Gastrocnemius medialis (tissue), 4 donors: ENCODE measurements at regions not wholly inside any gene's neighbourhood (a gene's known extent, or its start where the extent isn't known, plus 50 kb on each side); places are given as distances from the start of the nearest gene placed in this dataset.

Source experiments
- ATAC-seq, 2 donors: fragments of 150-250 bp; one replicate each; pipeline ENCODE4 v1.9.1; 2016
- DNase-seq, 2 donors: peaks; one replicate each; pipeline ENCODE4 v3.0.0-alpha.2; 2019
- H3K27ac ChIP-seq, 4 donors: fragments of 200-600 bp; sonication (generic); 1 replicate in 1 of 4; 2 replicates in 3 of 4; pipeline ENCODE4 v1.5.1; 2016 to 2018; ENCODE audit warnings: mild to moderate bottlenecking in 2 of 4, moderate library complexity in 1 of 4
- H3K27me3 ChIP-seq, 3 donors: fragments of 200-600 bp; sonication (generic) in 2 of 3; 1 replicate in 1 of 3; 2 replicates in 2 of 3; pipeline versions ENCODE4 v1.5.1 to v1.6.0; 2016 to 2019; ENCODE audit warnings: mild to moderate bottlenecking in 1 of 3, moderate library complexity in 1 of 3
- H3K36me3 ChIP-seq, 2 donors: fragments of 200-600 bp; sonication (generic) in 1 of 2; one replicate each; pipeline ENCODE4 v1.5.1; 2017 to 2018
- H3K4me1 ChIP-seq, 2 donors: fragments of 200-600 bp; sonication (generic) in 1 of 2; one replicate each; pipeline ENCODE4 v1.5.1; 2016 to 2017; ENCODE audit warnings: mild to moderate bottlenecking in 2 of 2
- H3K4me3 ChIP-seq, 4 donors: fragments of 200-600 bp; sonication (generic) in 3 of 4; 1 replicate in 1 of 4; 2 replicates in 3 of 4; pipeline ENCODE4 v1.5.1; 2016 to 2019; ENCODE audit warnings: mild to moderate bottlenecking in 2 of 4
- H3K9me3 ChIP-seq, 3 donors: fragments of 200-600 bp; sonication (generic) in 2 of 3; 1 replicate in 1 of 3; 2 replicates in 2 of 3; pipeline ENCODE4 v1.5.1; 2016 to 2019
- CTCF ChIP-seq, 5 experiments: fragments of 450-650 bp in 3 of 5; fragments of 200-600 bp in 2 of 5; sonication (generic) in 2 of 5; IDR thresholded peaks in 4 of 5; conservative IDR thresholded peaks in 1 of 5; 1 replicate in 4 of 5; 2 replicates in 1 of 5; pipeline ENCODE4 v1.5.1; 2016 to 2019; ENCODE audit warnings: antibody characterized with exemption in 5 of 5, mild to moderate bottlenecking in 3 of 5, moderate library complexity in 3 of 5
- POLR2A ChIP-seq, 2 donors: fragments of 450-650 bp; IDR thresholded peaks; one replicate each; pipeline ENCODE4 v1.6.1; 2017; ENCODE audit warnings: antibody characterized with exemption in 2 of 2, mild to moderate bottlenecking in 2 of 2, moderate library complexity in 2 of 2
- in situ Hi-C, 4 donors: fragments of 200-750 bp; cut with MboI; loops; one replicate each; pipeline versions ENCODE4 v1.15.0 to v1.8.0; 2017; ENCODE audit warnings: low sequenced_read_pairs in 4 of 4
- intact Hi-C: fragments of 100-400 bp; cut with DNase I; formaldehyde crosslinking; loops from one replicate; pipeline ENCODE4 v1.15.1; 2023; ENCODE audit warnings: low total_unique reads

GRCh38 chr1:115199416-115200132 lies 110.3 kb upstream of the TSPAN2 start:
- intact Hi-C loops (no loop called here), in situ Hi-C loops (loop anchor here in 2 of 4 donors (25.0 kb wide), 1 partner anchor 563 kb away; the partner anchor contains the start of gene CASQ2 (in 2 of the 2))
- no peaks in the 10 kb centered on the region for H3K27me3 ChIP-seq
- ATAC-seq (no peak), DNase-seq (no peak)
- TF ChIP-seq CTCF (IDR thresholded peaks at IDR 0.05 in 4 of 5, conservative IDR thresholded peaks at IDR 0.05 in 1 of 5): no peak
- no peak for TF ChIP-seq POLR2A (IDR thresholded peaks at IDR 0.05)
- no peak overlapping the region for H3K4me3 ChIP-seq
- H3K4me1 ChIP-seq: peaks cover 4 to 55% of the 10 kb centered on the region in 2 donors
- no peak overlapping the region for H3K27ac ChIP-seq
- H3K9me3 ChIP-seq: no peaks in the 10 kb centered on the region
- H3K36me3 ChIP-seq: no peaks in the 10 kb centered on the region

- in situ Hi-C loops: loop anchor here in 2 of 4 donors (25.0 kb wide), 1 partner anchor 563 kb away; the partner anchor contains the start of gene CASQ2 (in 2 of the 2)
- peak in 1 of 2 donors; percentile 87 for ATAC-seq
Measured at GRCh38 chr1:115198938-115199337, 109.6 kb upstream of the TSPAN2 start.

GRCh38 chr1:115196296-115196695 lies 107.0 kb upstream of the TSPAN2 start:
- intact Hi-C loops: no loop called here
- in situ Hi-C loops: loop anchor here in 2 of 4 donors (25.0 kb wide), 1 partner anchor 566 kb away; the partner anchor contains the start of gene CASQ2 (in 2 of the 2)
- Histone ChIP-seq H3K4me1 (peaks cover 4 to 59% of the 10 kb centered on the region in 2 donors), H3K9me3 (no peaks in the 10 kb centered on the region), H3K27me3 (no peaks in the 10 kb centered on the region), H3K4me3 (no peak overlapping the region), H3K27ac (peak overlapping the region in 3 of 4 donors; percentile 20 to 57 (median 31)), H3K36me3 (no peaks in the 10 kb centered on the region)
- ATAC-seq (peak in 1 of 2 donors; percentile 34), DNase-seq (peak in 1 of 2 donors; percentile 21)
- TF ChIP-seq POLR2A (IDR thresholded peaks at IDR 0.05) (no peak), CTCF (IDR thresholded peaks at IDR 0.05 in 4 of 5, conservative IDR thresholded peaks at IDR 0.05 in 1 of 5) (no peak)

More at GRCh38 chr1:115198938-115199337, 109.6 kb upstream of the TSPAN2 start:
- H3K4me3 ChIP-seq: no peak overlapping the region
- peak in 1 of 2 donors; percentile 66 for DNase-seq
- peak overlapping the region in 1 of 4 donors; percentile 54 for H3K27ac ChIP-seq
- no peaks in the 10 kb centered on the region for H3K9me3 ChIP-seq
- intact Hi-C loops: no loop called here
- H3K36me3 ChIP-seq: no peaks in the 10 kb centered on the region
- H3K4me1 ChIP-seq: peaks cover 4 to 55% of the 10 kb centered on the region in 2 donors
- H3K27me3 ChIP-seq: no peaks in the 10 kb centered on the region
- TF ChIP-seq CTCF (IDR thresholded peaks at IDR 0.05 in 4 of 5, conservative IDR thresholded peaks at IDR 0.05 in 1 of 5) (no peak), POLR2A (IDR thresholded peaks at IDR 0.05) (no peak)

GRCh38 chr1:115194506-115194905 lies 105.2 kb upstream of the TSPAN2 start:
- Histone ChIP-seq H3K27me3 (no peaks in the 10 kb centered on the region), H3K4me1 (peaks cover 17 to 68% of the 10 kb centered on the region in 2 donors), H3K36me3 (no peaks in the 10 kb centered on the region), H3K27ac (peak overlapping the region in 3 of 4 donors; percentile 25 to 57 (median 26)), H3K4me3 (no peak overlapping the region), H3K9me3 (no peaks in the 10 kb centered on the region)
- in situ Hi-C loops: loop anchor here in 2 of 4 donors (25.0 kb wide), 1 partner anchor 568 kb away; the partner anchor contains the start of gene CASQ2 (in 2 of the 2)
- ATAC-seq: no peak
- intact Hi-C loops: no loop called here
- no peak for TF ChIP-seq POLR2A (IDR thresholded peaks at IDR 0.05)
- TF ChIP-seq CTCF (IDR thresholded peaks at IDR 0.05 in 4 of 5, conservative IDR thresholded peaks at IDR 0.05 in 1 of 5): no peak
- DNase-seq: no peak
